ENCODE measurements at regions not wholly inside any gene's neighbourhood (a gene's known extent, or its start where the extent isn't known, plus 50 kb on each side); places are given as distances from the start of the nearest gene placed in this dataset.

- TF ChIP-seq POLR2A (IDR thresholded peaks at IDR 0.05) (no peak), CTCF (IDR thresholded peaks at IDR 0.05) (no peak)
These were observed 421.0 kb downstream of the RND3 start for GRCh38 chr2:150066490-150066889.
